ENCODE measurements at regions not wholly inside any gene's neighbourhood (a gene's known extent, or its start where the extent isn't known, plus 50 kb on each side); places are given as distances from the start of the nearest gene placed in this dataset.

DNA sequence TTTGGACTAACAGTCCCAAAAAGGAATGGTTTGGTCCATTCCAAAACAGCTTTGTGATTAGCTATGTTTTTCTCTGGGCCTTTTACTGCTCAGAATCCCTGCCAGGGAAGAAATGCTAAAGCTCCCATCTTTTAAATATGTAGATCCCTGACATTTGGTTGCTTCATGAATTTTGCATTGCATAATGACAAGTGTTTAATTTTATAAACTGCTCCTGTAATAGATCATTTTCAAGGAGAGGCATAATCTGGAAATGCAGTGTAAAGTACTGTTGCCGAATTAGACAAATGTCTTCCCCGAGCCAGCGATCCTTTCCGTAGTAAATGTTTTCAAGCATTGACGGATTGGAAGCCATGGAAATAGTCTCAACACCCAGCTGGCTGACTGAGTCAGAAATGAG is 291.3 kb upstream of the PRKD1 start:
- Histone ChIP-seq H3K36me3 (ENCODE audit: insufficient read depth, low read length) (no peaks in the 10 kb centered on the region), H3K4me1 (ENCODE audit: insufficient read depth, low read length) (peaks cover 7% of the 10 kb centered on the region), H3K9me3 (ENCODE audit: low read length) (no peaks in the 10 kb centered on the region), H3K27me3 (ENCODE audit: insufficient read depth, low read length) (no peaks in the 10 kb centered on the region), H3K4me3 (ENCODE audit: low read length) (no peak overlapping the region), H2AFZ (ENCODE audit: low read depth, low read length) (no peak overlapping the region)

- Histone ChIP-seq H3K27me3 (ENCODE audit: insufficient read depth, low read length) (no peaks in the 10 kb centered on the region), H3K9me3 (ENCODE audit: low read length) (no peaks in the 10 kb centered on the region), H3K36me3 (ENCODE audit: insufficient read depth, low read length) (no peaks in the 10 kb centered on the region), H2AFZ (ENCODE audit: low read depth, low read length) (no peak overlapping the region), H3K4me1 (ENCODE audit: insufficient read depth, low read length) (peaks cover 7% of the 10 kb centered on the region), H3K4me3 (ENCODE audit: low read length) (no peak overlapping the region)
These were observed 293.9 kb upstream of the PRKD1 start for GRCh38 chr14:30221546-30221945.

DNA sequence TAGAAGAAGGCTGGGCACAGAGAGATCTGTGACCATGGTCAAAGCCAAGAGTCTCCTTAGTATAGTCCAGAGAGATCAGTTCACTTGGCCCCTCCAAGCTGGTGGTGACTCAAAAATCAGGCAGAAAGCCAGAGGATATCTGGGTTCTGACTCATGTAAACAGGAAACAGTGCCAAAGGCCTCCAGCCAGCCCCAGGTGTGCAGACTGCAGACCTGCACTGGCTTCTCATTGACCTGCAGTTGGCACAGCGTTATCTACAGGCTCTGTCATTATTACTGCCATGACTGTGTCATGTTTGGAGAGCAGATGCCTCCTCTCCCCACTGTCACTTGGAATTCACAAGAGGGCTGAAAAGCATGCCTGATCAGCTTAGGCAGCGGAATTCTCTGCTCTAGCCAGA is 295.7 kb upstream of the PRKD1 start:
- Histone ChIP-seq H3K9me3 (ENCODE audit: low read length) (no peaks in the 10 kb centered on the region), H3K27me3 (ENCODE audit: insufficient read depth, low read length) (no peaks in the 10 kb centered on the region), H3K4me3 (ENCODE audit: low read length) (no peak overlapping the region), H2AFZ (ENCODE audit: low read depth, low read length) (no peak overlapping the region), H3K36me3 (ENCODE audit: insufficient read depth, low read length) (no peaks in the 10 kb centered on the region), H3K4me1 (ENCODE audit: insufficient read depth, low read length) (peaks cover 7% of the 10 kb centered on the region)

DNA sequence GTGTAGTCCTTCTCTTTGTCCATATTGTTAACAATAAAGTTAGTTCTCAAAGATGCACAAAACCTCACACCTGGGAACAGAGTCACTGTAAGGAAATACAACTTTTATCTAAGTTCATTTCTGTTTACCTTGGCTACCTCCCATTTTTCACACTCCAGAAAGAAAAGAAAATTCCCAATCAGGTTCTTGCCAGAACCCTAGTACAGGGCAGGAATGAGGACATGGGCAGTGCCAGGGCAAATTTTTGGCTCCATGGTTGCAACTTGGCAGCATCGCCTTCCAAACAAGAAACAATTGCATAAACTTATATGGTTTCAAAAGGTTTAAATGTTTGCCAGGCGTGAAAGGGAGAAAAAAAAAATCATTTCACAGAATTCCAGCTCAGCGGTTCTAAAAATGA is 296.3 kb upstream of the PRKD1 start:
- no peaks in the 10 kb centered on the region for H3K36me3 ChIP-seq (ENCODE audit: insufficient read depth, low read length)
- no peak overlapping the region for H3K4me3 ChIP-seq (ENCODE audit: low read length)
- no peaks in the 10 kb centered on the region for H3K27me3 ChIP-seq (ENCODE audit: insufficient read depth, low read length)
- no peak overlapping the region for H2AFZ ChIP-seq (ENCODE audit: low read depth, low read length)
- H3K4me1 ChIP-seq (ENCODE audit: insufficient read depth, low read length) = peaks cover 7% of the 10 kb centered on the region
- no peaks in the 10 kb centered on the region for H3K9me3 ChIP-seq (ENCODE audit: low read length)

GRCh38 chr14:30225176-30225575 is 297.5 kb upstream of the PRKD1 start:
- H3K9me3 ChIP-seq (ENCODE audit: low read length) = no peaks in the 10 kb centered on the region

GRCh38 chr14:30227436-30227835 is 299.8 kb upstream of the PRKD1 start:
- H3K36me3 ChIP-seq (ENCODE audit: insufficient read depth, low read length) = no peaks in the 10 kb centered on the region
- H3K4me1 ChIP-seq (ENCODE audit: insufficient read depth, low read length) = no peaks in the 10 kb centered on the region
- H3K9me3 ChIP-seq (ENCODE audit: low read length) = no peaks in the 10 kb centered on the region
- no peaks in the 10 kb centered on the region for H3K27me3 ChIP-seq (ENCODE audit: insufficient read depth, low read length)
- no peak overlapping the region for H2AFZ ChIP-seq (ENCODE audit: low read depth, low read length)
- H3K4me3 ChIP-seq (ENCODE audit: low read length) = no peak overlapping the region

More at GRCh38 chr14:30225176-30225575, 297.5 kb upstream of the PRKD1 start:
- H3K27me3 ChIP-seq (ENCODE audit: insufficient read depth, low read length) = no peaks in the 10 kb centered on the region
- peaks cover 7% of the 10 kb centered on the region for H3K4me1 ChIP-seq (ENCODE audit: insufficient read depth, low read length)
- no peaks in the 10 kb centered on the region for H3K36me3 ChIP-seq (ENCODE audit: insufficient read depth, low read length)
- no peak overlapping the region for H2AFZ ChIP-seq (ENCODE audit: low read depth, low read length)
- H3K4me3 ChIP-seq (ENCODE audit: low read length) = no peak overlapping the region

GRCh38 chr14:30227876-30228275 is 300.2 kb upstream of the PRKD1 start:
- no peak overlapping the region for H2AFZ ChIP-seq (ENCODE audit: low read depth, low read length)
- no peaks in the 10 kb centered on the region for H3K27me3 ChIP-seq (ENCODE audit: insufficient read depth, low read length)
- no peaks in the 10 kb centered on the region for H3K9me3 ChIP-seq (ENCODE audit: low read length)
- no peaks in the 10 kb centered on the region for H3K4me1 ChIP-seq (ENCODE audit: insufficient read depth, low read length)
- H3K4me3 ChIP-seq (ENCODE audit: low read length) = no peak overlapping the region
- no peaks in the 10 kb centered on the region for H3K36me3 ChIP-seq (ENCODE audit: insufficient read depth, low read length)

GRCh38 chr14:30230719-30231118 is 303.1 kb upstream of the PRKD1 start:
- H2AFZ ChIP-seq (ENCODE audit: low read depth, low read length) = no peak overlapping the region
- no peaks in the 10 kb centered on the region for H3K9me3 ChIP-seq (ENCODE audit: low read length)

DNA sequence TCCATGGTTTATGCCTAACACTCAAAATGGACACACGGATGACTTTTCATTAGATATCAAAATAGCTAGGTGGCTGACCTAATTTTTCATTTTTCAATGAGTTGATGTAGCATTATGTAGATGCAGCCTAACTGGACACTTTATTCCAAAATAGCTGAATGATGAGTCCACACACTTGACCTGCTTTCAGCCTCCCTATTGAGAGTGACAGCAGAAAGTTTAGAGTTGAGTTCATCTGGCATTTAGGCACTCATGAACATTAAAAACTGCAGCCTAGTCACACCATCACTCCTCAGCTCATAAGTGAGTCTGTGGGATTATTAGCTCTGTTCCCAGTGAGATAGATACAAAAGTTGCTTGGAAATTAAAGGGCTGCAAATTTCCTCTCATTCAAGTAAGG is 307.3 kb upstream of the PRKD1 start:
- Histone ChIP-seq H3K4me1 (ENCODE audit: insufficient read depth, low read length) (no peaks in the 10 kb centered on the region), H2AFZ (ENCODE audit: low read depth, low read length) (no peak overlapping the region), H3K27me3 (ENCODE audit: insufficient read depth, low read length) (no peaks in the 10 kb centered on the region), H3K36me3 (ENCODE audit: insufficient read depth, low read length) (no peaks in the 10 kb centered on the region), H3K9me3 (ENCODE audit: low read length) (no peaks in the 10 kb centered on the region), H3K4me3 (ENCODE audit: low read length) (no peak overlapping the region)

More at GRCh38 chr14:30230719-30231118, 303.1 kb upstream of the PRKD1 start:
- H3K36me3 ChIP-seq (ENCODE audit: insufficient read depth, low read length) = no peaks in the 10 kb centered on the region
- H3K4me1 ChIP-seq (ENCODE audit: insufficient read depth, low read length) = no peaks in the 10 kb centered on the region
- no peak overlapping the region for H3K4me3 ChIP-seq (ENCODE audit: low read length)
- H3K27me3 ChIP-seq (ENCODE audit: insufficient read depth, low read length) = no peaks in the 10 kb centered on the region

DNA sequence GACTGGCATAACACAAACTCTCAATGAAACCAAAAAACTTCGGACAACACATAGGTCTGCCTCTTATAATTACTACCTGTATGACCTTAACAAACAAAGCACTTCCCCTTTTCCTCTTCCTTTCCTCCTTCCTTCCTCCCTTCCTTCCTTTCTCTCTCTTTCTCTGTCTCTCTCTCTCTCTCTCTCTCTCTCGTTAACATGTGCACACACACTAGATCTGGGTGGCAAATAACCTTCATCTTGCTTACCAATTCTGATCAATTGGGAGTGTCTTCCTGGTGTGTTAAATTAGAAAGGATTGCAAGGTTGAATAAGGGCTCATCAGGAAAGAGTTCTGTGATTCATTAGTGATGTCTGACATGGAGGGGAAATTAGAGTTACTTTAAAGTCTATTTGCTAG is 307.8 kb upstream of the PRKD1 start:
- Histone ChIP-seq H3K4me1 (ENCODE audit: insufficient read depth, low read length) (peaks cover under 1% of the 10 kb centered on the region), H3K27me3 (ENCODE audit: insufficient read depth, low read length) (no peaks in the 10 kb centered on the region), H3K36me3 (ENCODE audit: insufficient read depth, low read length) (no peaks in the 10 kb centered on the region), H3K4me3 (ENCODE audit: low read length) (no peak overlapping the region), H2AFZ (ENCODE audit: low read depth, low read length) (no peak overlapping the region), H3K9me3 (ENCODE audit: low read length) (no peaks in the 10 kb centered on the region)

GRCh38 chr14:30238936-30239335 is 311.3 kb upstream of the PRKD1 start:
- H3K36me3 ChIP-seq (ENCODE audit: insufficient read depth, low read length) = no peaks in the 10 kb centered on the region
- no peaks in the 10 kb centered on the region for H3K27me3 ChIP-seq (ENCODE audit: insufficient read depth, low read length)
- no peaks in the 10 kb centered on the region for H3K9me3 ChIP-seq (ENCODE audit: low read length)
- H2AFZ ChIP-seq (ENCODE audit: low read depth, low read length) = no peak overlapping the region
- peaks cover 17% of the 10 kb centered on the region for H3K4me1 ChIP-seq (ENCODE audit: insufficient read depth, low read length)
- H3K4me3 ChIP-seq (ENCODE audit: low read length) = no peak overlapping the region

- H3K36me3 ChIP-seq (ENCODE audit: insufficient read depth, low read length) = no peaks in the 10 kb centered on the region
- H3K4me1 ChIP-seq (ENCODE audit: insufficient read depth, low read length) = peaks cover 17% of the 10 kb centered on the region
- no peaks in the 10 kb centered on the region for H3K9me3 ChIP-seq (ENCODE audit: low read length)
- no peaks in the 10 kb centered on the region for H3K27me3 ChIP-seq (ENCODE audit: insufficient read depth, low read length)
- H3K4me3 ChIP-seq (ENCODE audit: low read length) = no peak overlapping the region
- no peak overlapping the region for H2AFZ ChIP-seq (ENCODE audit: low read depth, low read length)
These were observed 312.4 kb upstream of the PRKD1 start for GRCh38 chr14:30240018-30240417.

- Histone ChIP-seq H3K9me3 (ENCODE audit: low read length) (no peaks in the 10 kb centered on the region), H3K36me3 (ENCODE audit: insufficient read depth, low read length) (no peaks in the 10 kb centered on the region), H3K4me1 (ENCODE audit: insufficient read depth, low read length) (peaks cover 17% of the 10 kb centered on the region), H2AFZ (ENCODE audit: low read depth, low read length) (no peak overlapping the region), H3K4me3 (ENCODE audit: low read length) (no peak overlapping the region), H3K27me3 (ENCODE audit: insufficient read depth, low read length) (no peaks in the 10 kb centered on the region)
These were observed 313.0 kb upstream of the PRKD1 start for GRCh38 chr14:30240685-30241084.

- no peaks in the 10 kb centered on the region for H3K36me3 ChIP-seq (ENCODE audit: insufficient read depth, low read length)
- H3K4me3 ChIP-seq (ENCODE audit: low read length) = no peak overlapping the region
- H3K4me1 ChIP-seq (ENCODE audit: insufficient read depth, low read length) = peaks cover 17% of the 10 kb centered on the region
- no peaks in the 10 kb centered on the region for H3K27me3 ChIP-seq (ENCODE audit: insufficient read depth, low read length)
- H3K9me3 ChIP-seq (ENCODE audit: low read length) = no peaks in the 10 kb centered on the region
- no peak overlapping the region for H2AFZ ChIP-seq (ENCODE audit: low read depth, low read length)
These were observed 315.1 kb upstream of the PRKD1 start for GRCh38 chr14:30242744-30243143.
